Activated CD4-positive, alpha-beta T cell treated with anti-CD3 and anti-CD28 coated beads, Interleukin-2, amount 10 ng/mL, durations not matched to agents 7 days and 5 days (primary cell): ENCODE measurements at regions not wholly inside any gene's neighbourhood (a gene's known extent, or its start where the extent isn't known, plus 50 kb on each side); places are given as distances from the start of the nearest gene placed in this dataset.
"Not testable (repeated sequence)": the region's sequence is repeated elsewhere in the genome, so short reads cannot be mapped to it uniquely, and the experiment has no call there.

Source experiments
- CTCF ChIA-PET: fragments of 350-600 bp; sonication (Branson Sonifier 250); formaldehyde crosslinking; loops from one replicate; lab custom pipeline; 2021; ENCODE audit warnings: antibody characterized with exemption; lab: Charles Lee
- POLR2A ChIA-PET: fragments of 350-600 bp; sonication (Branson Sonifier 250); formaldehyde crosslinking; loops from one replicate; lab custom pipeline; 2021; ENCODE audit warnings: antibody characterized with exemption; lab: Charles Lee
- DNase-seq: peaks from one replicate; pipeline ENCODE4 v3.0.0-alpha.2; 2020
- H3K27ac Mint-ChIP-seq: one replicate; pipeline ENCODE4 v1.8.0; 2021; ENCODE audit warnings: mild to moderate bottlenecking, moderate library complexity, mixed read lengths
- H3K27me3 Mint-ChIP-seq: one replicate; pipeline ENCODE4 v1.8.0; 2021; ENCODE audit warnings: mixed read lengths
- H3K36me3 Mint-ChIP-seq: one replicate; pipeline ENCODE4 v1.8.0; 2021; ENCODE audit warnings: low read depth, mixed read lengths
- H3K4me1 Mint-ChIP-seq: one replicate; pipeline ENCODE4 v1.8.0; 2021; ENCODE audit warnings: mixed read lengths
- H3K4me3 Mint-ChIP-seq: one replicate; pipeline ENCODE4 v1.8.0; 2021; ENCODE audit warnings: mild to moderate bottlenecking, moderate library complexity, mixed read lengths
- H3K9me3 Mint-ChIP-seq: one replicate; pipeline ENCODE4 v1.8.0; 2021; ENCODE audit warnings: mixed read lengths

GRCh38 chr18:35835833-35836232 is 136.6 kb upstream of the RMP24 start:
- Mint-ChIP-seq H3K27me3 (no peaks in the 10 kb centered on the region), H3K9me3 (peaks cover 19% of the 10 kb centered on the region), H3K4me1 (no peaks in the 10 kb centered on the region), H3K27ac (no peak overlapping the region), H3K36me3 (no peaks in the 10 kb centered on the region), H3K4me3 (no peak overlapping the region)
- DNase-seq = no peak
- CTCF ChIA-PET = no interaction called here
- POLR2A ChIA-PET = no interaction called here

DNA sequence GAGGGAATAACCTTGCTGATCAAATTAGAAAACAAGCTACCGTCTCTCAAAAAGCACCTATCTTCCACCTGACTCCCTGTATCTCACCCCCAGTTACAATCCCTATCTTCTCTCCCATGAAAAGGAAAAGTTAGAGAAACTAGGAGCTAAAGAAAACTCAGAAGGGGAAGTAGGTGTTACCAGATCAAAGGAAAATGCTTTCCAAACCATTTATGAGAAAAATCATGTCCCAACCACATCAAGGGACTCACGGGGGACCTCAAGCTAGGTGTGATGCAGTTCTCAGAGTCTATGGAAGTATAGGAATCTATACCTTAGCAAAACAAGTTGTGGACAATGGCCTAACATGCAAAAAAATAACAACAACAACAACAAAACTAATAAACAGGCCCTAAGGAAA is 135.5 kb upstream of the RMP24 start:
- Mint-ChIP-seq H3K4me3 (no peak overlapping the region), H3K27ac (no peak overlapping the region), H3K36me3 (no peaks in the 10 kb centered on the region), H3K4me1 (no peaks in the 10 kb centered on the region), H3K27me3 (peaks cover 3% of the 10 kb centered on the region), H3K9me3 (peaks cover 12% of the 10 kb centered on the region)
- DNase-seq = no peak
- POLR2A ChIA-PET = no interaction called here
- CTCF ChIA-PET = interaction anchor here (0.8 kb wide), 1 partner anchor 740 kb away, joined by 3 read pairs; no protein-coding TSS in a partner anchor

GRCh38 chr18:35837922-35838496 is 134.5 kb upstream of the RMP24 start:
- DNase-seq = no peak
- H3K27me3 Mint-ChIP-seq = peaks cover 3% of the 10 kb centered on the region
- CTCF ChIA-PET = no interaction called here
- H3K36me3 Mint-ChIP-seq = no peaks in the 10 kb centered on the region
- no peaks in the 10 kb centered on the region for H3K4me1 Mint-ChIP-seq
- POLR2A ChIA-PET = no interaction called here
- no peak overlapping the region for H3K4me3 Mint-ChIP-seq
- H3K9me3 Mint-ChIP-seq = peaks cover 4% of the 10 kb centered on the region
- H3K27ac Mint-ChIP-seq = no peak overlapping the region

DNA sequence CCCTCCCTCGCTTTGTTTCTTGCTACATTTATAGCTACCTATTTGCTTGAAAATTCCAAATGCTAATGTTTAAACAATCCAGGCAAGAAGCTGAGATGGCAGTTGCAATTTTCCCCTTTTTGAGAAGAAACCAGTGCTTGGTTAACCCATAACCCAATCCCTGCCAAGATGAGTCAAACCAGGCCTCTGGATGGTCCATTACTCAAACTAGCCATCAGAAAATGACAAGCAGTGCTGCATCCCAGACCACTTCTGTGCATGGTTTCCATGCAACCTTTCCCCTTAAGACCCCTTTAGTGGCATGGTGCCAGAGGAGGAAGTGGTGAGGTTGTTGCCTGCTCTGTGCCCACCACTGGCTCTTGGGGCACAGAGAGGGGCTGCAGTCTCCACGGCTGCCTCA is 131.2 kb upstream of the RMP24 start:
- no peak overlapping the region for H3K4me3 Mint-ChIP-seq
- no peaks in the 10 kb centered on the region for H3K4me1 Mint-ChIP-seq
- peaks cover 7% of the 10 kb centered on the region for H3K27me3 Mint-ChIP-seq
- no peak overlapping the region for H3K27ac Mint-ChIP-seq
- no peaks in the 10 kb centered on the region for H3K9me3 Mint-ChIP-seq
- POLR2A ChIA-PET = no interaction called here
- DNase-seq = no peak
- CTCF ChIA-PET = no interaction called here
- no peaks in the 10 kb centered on the region for H3K36me3 Mint-ChIP-seq

DNA sequence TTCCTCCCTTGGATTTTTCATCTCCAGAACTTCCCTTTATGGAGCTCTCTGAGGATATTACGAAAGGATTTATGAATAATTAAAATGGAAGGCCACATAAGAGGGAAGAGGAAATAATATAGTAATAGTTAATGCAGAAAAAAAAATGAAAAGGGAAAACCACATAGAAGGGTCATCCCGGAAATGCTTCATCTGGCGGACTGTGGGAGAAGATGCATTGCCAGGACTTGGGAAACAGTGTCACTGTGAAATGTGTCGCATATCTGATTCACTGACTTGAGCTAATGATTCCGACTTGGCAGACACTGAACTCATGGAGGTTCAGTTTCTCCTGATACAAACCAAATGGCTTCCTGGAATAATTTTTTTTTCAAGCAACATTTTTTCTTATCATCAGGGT is 129.9 kb upstream of the RMP24 start:
- ChIA-PET POLR2A (no interaction called here), CTCF (no interaction called here)
- DNase-seq = no peak
- no peak overlapping the region for H3K4me3 Mint-ChIP-seq
- no peaks in the 10 kb centered on the region for H3K9me3 Mint-ChIP-seq
- no peak overlapping the region for H3K27ac Mint-ChIP-seq
- no peaks in the 10 kb centered on the region for H3K36me3 Mint-ChIP-seq
- no peaks in the 10 kb centered on the region for H3K4me1 Mint-ChIP-seq
- H3K27me3 Mint-ChIP-seq = peaks cover 7% of the 10 kb centered on the region

GRCh38 chr18:35848321-35848720 is 124.2 kb upstream of the RMP24 start:
- POLR2A ChIA-PET, H3K4me3 Mint-ChIP-seq, CTCF ChIA-PET, H3K27ac Mint-ChIP-seq, H3K36me3 Mint-ChIP-seq, H3K9me3 Mint-ChIP-seq, H3K4me1 Mint-ChIP-seq, DNase-seq: not testable (repeated sequence)
- H3K27me3 Mint-ChIP-seq = peaks cover 10% of the 10 kb centered on the region

- peaks cover 10% of the 10 kb centered on the region for H3K27me3 Mint-ChIP-seq
- H3K27ac Mint-ChIP-seq, POLR2A ChIA-PET, H3K4me3 Mint-ChIP-seq, H3K36me3 Mint-ChIP-seq, CTCF ChIA-PET, H3K9me3 Mint-ChIP-seq, H3K4me1 Mint-ChIP-seq, DNase-seq: not testable (repeated sequence)
These were observed 123.2 kb upstream of the RMP24 start for GRCh38 chr18:35849241-35849640.

GRCh38 chr18:35851286-35851970 is 121.1 kb upstream of the RMP24 start:
- Mint-ChIP-seq H3K36me3 (no peaks in the 10 kb centered on the region), H3K27ac (no peak overlapping the region), H3K27me3 (peaks cover 6% of the 10 kb centered on the region), H3K4me3 (no peak overlapping the region), H3K9me3 (no peaks in the 10 kb centered on the region), H3K4me1 (no peaks in the 10 kb centered on the region)
- POLR2A ChIA-PET = no interaction called here
- CTCF ChIA-PET = no interaction called here
- DNase-seq = no peak

- Mint-ChIP-seq H3K36me3 (no peaks in the 10 kb centered on the region), H3K4me3 (no peak overlapping the region), H3K9me3 (no peaks in the 10 kb centered on the region), H3K4me1 (no peaks in the 10 kb centered on the region), H3K27ac (no peak overlapping the region), H3K27me3 (peaks cover 6% of the 10 kb centered on the region)
- CTCF ChIA-PET = no interaction called here
- DNase-seq = no peak
- POLR2A ChIA-PET = no interaction called here
These were observed 119.7 kb upstream of the RMP24 start for GRCh38 chr18:35852786-35853185.

- no peaks in the 10 kb centered on the region for H3K9me3 Mint-ChIP-seq
- no peaks in the 10 kb centered on the region for H3K36me3 Mint-ChIP-seq
- peaks cover 6% of the 10 kb centered on the region for H3K27me3 Mint-ChIP-seq
- no peak for DNase-seq
- H3K4me1 Mint-ChIP-seq = no peaks in the 10 kb centered on the region
- no peak overlapping the region for H3K4me3 Mint-ChIP-seq
- CTCF ChIA-PET = interaction anchor here (0.6 kb wide), 1 partner anchor 23 kb away, joined by 3 read pairs; no protein-coding TSS in a partner anchor
- no peak overlapping the region for H3K27ac Mint-ChIP-seq
- POLR2A ChIA-PET = no interaction called here
These were observed 118.4 kb upstream of the RMP24 start for GRCh38 chr18:35854095-35854494.

DNA sequence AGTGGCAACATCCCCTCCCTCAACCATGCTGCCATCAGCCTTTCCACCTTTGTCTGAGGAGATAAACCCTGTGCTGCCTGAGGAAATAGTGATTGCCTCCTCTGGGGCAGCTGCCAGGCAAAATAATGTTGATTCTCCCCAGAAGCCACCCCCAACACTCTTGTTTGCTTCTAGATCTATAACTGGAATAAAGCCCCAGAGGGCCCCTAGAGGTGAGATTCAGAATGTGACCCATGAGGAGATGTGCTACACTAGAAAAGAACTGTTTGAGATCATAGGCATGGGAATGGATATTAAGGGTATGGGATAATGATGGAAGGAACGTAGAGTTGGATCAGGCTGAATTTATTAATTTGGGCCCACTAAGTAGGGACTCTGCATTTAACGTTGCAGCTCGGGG is 116.3 kb upstream of the RMP24 start:
- Mint-ChIP-seq H3K4me1 (no peaks in the 10 kb centered on the region), H3K36me3 (no peaks in the 10 kb centered on the region), H3K27me3 (peaks cover 6% of the 10 kb centered on the region), H3K4me3 (no peak overlapping the region), H3K9me3 (no peaks in the 10 kb centered on the region), H3K27ac (no peak overlapping the region)
- ChIA-PET POLR2A (no interaction called here), CTCF (no interaction called here)
- DNase-seq = no peak

DNA sequence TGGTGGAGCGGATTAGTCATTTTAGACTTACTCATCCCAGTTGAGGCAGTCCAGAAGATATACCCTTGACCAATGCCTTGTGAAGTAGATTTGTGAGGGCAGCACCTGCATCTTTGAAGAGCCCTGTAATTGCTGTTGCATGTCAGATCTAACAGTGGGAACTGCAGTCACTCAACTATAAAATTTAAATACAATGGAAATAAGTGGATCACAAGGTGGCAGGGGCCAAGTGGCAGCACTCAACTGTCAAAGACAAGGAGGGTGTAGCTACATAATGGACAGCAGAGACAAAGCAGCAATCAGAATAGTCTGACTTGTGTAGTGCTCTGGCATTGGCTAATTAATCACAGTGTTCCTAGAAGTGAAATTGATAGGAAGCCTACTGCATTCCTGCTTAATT is 115.8 kb upstream of the RMP24 start:
- DNase-seq, H3K27ac Mint-ChIP-seq, H3K4me1 Mint-ChIP-seq, POLR2A ChIA-PET, H3K9me3 Mint-ChIP-seq, H3K36me3 Mint-ChIP-seq, CTCF ChIA-PET, H3K27me3 Mint-ChIP-seq, H3K4me3 Mint-ChIP-seq: not testable (repeated sequence)

GRCh38 chr18:35857581-35857980 is 114.9 kb upstream of the RMP24 start:
- H3K36me3 Mint-ChIP-seq, H3K4me1 Mint-ChIP-seq, H3K9me3 Mint-ChIP-seq, H3K27me3 Mint-ChIP-seq, H3K27ac Mint-ChIP-seq, H3K4me3 Mint-ChIP-seq, CTCF ChIA-PET, POLR2A ChIA-PET, DNase-seq: not testable (repeated sequence)
